HG03196 (cell line): ENCODE measurements at regions not wholly inside any gene's neighbourhood (a gene's known extent, or its start where the extent isn't known, plus 50 kb on each side); places are given as distances from the start of the nearest gene placed in this dataset.
A peak's percentile ranks its signal among the peaks of the same experiment; 100 is the strongest.

ENCODE experiments used
- ATAC-seq: cut with Tn5 transposase; IDR thresholded peaks from one replicate; pipeline ENCODE4 v1.9.1; 2021; ENCODE audit not compliant: unreplicated experiment

DNA sequence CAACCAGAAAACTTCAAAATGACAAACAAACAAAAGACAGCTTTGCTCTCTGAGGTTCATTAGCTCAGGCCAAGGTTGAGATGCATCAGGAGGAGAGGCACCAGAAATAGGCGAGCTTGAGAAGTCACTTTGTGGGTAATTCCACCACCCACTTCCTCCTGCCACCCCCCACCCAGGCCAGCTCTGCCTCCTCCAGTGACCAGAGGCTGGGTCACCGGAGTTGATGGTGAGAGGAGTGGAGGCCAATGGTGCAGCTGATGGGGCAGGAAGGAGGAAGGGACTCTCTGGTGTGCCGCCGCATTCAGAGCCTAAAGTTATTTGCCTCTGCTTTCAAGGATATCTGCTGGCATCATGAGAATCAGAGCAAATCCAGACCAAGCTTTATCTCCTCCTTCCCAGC is 73.8 kb upstream of the ASTN2 start:
- no peak for ATAC-seq

DNA sequence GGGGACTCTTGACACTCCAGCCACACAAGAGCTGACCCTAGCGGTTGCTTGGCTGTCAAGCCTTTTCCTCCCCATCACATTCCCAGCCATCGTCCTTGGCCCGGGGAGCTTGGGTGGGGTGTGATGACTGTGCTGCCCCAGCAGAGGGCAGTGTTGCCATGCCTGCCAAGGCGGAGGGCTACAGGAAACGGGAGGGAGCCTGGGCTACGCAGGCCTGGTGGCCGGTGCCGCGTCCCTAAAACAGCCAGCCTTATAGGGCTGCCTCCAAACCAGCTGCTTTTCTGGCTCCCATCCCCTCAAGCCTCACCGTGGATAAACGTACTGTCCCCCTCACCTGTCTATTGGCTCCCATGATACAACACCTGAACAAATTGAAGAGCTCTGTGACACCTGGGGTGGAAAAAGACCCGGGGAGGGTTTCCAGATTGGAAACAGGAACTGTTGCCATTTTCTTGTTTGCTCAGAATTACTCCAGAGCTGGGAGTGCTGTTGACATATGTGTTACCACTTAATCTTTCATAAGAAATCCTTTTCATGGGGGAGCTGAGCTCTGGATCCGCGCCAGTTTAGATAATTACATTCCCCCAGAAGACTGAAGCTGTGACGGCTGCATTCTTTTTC is 72.8 kb upstream of the ASTN2 start:
- ATAC-seq, result peak; percentile 97

DNA sequence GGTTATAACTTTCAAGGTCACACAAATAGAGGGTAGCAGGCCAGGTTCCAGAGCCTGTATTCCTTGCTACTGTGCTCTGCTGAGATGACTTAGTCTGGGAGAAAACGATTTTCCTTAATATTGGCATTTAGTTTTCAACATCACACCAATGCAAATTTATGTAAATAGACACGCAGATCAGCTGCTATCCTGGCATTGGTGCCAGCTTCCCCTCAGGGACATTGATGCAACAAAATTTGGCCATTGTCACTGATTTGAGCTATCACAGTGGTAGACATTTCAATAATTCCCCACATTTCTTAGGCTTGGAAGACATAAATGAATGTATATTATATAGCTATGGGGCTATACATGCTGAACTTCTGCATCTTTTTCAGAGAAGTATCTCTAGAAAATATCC is 71.6 kb upstream of the ASTN2 start:
- no peak for ATAC-seq

DNA sequence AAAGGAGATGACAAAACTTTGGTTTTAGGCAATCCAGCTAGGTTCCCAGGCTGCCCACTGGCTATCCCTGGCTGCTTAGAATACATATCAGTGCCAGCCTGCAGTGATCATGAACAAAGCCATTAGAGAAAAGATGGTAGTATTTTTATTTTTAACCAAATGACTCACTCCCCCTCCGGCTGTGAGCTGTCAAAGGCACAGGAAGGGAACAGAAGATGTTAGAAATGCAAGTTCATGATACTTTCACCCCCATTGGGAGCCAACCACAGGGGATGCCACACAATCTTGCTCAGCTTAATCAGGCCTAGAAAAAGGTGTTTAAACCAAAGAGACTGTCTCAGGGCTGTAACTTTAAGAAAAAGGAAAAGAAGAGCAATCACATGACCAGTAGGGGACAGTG is 70.3 kb upstream of the ASTN2 start:
- no peak for ATAC-seq

DNA sequence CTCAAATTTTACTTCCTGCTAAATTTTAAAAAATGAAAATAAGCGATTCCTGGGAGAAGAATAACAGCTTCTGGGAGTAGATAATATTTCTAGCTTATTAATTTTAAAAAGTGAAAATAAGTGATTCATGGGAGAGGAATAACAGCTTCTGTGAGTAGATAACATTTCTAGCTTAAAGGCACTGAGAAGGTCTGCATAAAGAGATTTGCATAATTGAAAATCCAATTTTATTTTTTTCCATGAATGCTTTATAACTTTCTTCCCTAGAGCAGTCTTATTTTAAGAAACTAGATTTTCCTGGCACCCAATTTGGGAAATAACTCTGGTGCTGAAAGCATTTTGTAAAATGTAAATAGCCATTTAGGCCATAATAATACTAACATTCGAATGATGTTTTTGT is 65.9 kb upstream of the ASTN2 start:
- no peak for ATAC-seq

DNA sequence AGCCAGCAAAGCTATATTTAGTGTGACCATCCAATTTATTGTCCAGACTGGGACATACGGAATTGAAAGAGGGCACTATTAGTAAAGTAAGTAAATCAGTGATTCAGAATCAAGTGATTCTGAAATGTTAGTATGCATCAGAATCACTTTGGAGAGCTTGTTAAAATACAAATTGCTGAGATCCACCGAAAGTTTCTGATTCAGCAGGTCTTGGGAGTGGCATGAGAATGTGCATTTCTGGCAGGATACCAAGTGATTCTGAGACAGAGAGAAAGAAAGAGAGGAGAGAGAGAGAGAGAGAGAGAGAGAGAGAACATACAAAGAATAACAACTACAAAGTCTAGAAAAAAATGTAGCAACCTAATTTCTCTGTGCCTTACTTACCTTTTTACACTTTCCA is 65.4 kb upstream of the ASTN2 start:
- ATAC-seq, result no peak

DNA sequence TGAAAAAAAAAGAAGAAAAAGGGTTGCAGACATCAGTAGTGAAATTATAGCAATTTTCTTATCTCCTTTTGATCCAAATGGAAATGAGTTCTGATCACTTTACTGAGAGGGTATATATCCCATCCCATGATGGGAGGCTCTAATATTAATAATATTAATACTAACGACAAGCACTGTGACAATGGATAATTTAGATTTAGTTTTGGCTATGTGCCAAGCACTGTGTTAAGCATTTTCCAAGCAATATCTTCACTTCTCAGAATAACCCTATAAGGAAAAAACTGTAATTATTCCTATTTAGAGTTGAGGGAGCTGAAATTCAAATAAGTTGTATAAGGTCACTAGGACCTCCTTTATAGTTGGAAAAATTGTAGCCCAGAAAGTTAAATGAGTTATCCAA is 58.4 kb upstream of the ASTN2 start:
- no peak for ATAC-seq

DNA sequence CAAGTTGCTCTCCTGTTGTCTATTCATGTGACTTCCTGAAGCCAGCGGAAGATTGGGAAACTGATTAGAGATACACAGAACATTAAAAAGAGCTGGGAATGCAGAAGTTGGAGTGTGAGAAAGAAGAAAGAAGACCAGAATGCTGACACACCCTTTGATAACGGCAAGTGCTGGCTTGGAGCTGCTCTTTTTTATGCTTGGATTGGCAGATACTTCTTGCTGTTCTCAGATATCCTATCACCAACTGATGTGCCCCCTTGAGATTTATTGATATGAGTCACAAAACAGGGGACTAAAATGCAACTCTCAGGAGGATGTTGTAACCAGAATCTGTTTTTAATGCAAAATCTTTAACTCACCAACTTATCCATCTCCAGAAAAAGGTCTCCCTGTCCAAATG is 56.0 kb upstream of the ASTN2 start:
- no peak for ATAC-seq

DNA sequence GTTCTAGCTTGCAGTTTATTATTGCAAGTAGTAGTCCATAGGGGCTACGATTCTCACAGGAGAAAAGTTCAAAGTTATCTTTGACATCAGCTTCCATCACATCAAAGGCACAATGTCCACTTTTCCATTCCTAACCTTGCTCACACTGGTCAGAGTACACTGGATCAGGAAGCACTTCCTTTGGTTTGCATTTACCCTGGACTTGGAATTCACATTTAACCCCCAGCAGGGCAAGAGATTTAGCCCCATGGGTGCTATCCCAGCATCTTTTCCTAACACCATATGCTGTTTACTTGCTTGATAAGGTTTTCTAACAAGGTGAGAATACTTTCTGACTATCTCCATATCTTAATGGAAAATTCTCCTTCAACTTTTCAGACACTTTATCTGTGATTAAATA is 55.6 kb upstream of the ASTN2 start:
- ATAC-seq, result no peak

DNA sequence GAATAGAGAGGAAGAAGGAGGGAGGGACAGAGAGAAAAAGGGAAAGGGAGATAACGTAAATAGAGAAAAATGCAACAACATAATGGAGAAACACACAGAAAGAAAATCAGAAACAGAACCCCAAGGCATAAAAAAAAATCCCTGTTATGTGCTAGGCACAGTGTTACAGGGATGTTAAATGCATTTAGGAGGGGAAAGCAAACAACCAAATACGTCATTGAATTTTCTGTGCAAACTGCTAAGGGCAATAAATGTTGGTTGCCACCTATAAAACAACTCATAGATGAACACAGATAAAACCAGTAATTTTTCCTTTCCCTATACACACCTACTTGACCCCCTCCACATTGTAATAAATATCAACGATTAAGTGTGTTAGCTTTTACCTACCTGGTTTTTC is 51.3 kb upstream of the ASTN2 start:
- ATAC-seq, result no peak

DNA sequence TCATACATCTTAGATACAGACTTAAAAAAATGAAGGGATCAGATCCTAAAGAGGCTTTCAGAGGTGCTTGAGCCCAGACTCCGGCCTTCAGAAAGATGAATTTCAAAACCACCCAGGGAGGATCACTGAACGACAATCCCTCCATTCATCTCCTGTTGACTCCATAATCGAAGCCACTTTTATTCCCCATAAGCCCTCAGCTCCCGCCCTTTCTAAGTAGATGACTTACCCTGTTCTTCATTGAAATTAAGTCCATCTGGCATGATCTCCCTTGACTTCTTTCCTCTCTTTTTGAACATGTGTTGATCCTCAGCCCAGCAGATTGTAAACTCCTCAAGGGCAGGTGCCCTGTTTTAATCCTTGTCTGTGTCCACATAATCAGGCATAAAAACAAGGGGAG is 50.8 kb upstream of the ASTN2 start:
- ATAC-seq, result no peak

DNA sequence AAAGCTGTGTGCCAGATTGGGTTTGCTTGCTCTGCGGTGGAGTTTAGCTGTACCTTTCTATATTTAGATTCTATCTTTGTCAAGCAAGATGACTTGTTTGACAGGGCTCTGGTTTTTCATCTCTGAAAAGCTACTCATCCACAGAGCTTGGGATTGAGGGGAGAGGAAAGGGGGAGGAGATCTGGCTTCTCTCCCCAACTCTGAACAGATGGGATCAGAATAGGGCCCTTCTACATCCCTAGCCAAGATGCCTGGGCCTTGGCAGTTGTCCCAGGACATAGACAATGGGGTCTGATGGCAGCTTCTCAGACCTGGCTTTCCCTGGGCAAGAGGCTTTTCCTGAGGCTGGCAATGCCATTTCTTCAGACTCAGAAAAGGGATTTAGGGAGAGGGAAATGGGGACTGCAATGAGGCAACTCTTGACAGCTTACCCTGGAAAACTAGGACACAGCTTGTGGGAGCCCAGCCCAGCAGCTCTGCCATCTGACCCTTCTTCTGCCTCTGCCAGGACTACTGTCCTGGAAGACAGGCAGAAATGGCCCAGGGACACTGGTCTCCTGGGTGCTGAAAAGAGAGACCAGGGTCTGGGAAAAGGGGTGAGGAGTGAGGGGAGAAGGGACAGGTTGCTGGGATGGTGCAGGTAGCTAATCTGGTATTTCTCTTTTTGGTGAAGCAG is 50.2 kb upstream of the ASTN2 start:
- no peak for ATAC-seq
